ENCODE measurements at regions not wholly inside any gene's neighbourhood (a gene's known extent, or its start where the extent isn't known, plus 50 kb on each side); places are given as distances from the start of the nearest gene placed in this dataset.

DNA sequence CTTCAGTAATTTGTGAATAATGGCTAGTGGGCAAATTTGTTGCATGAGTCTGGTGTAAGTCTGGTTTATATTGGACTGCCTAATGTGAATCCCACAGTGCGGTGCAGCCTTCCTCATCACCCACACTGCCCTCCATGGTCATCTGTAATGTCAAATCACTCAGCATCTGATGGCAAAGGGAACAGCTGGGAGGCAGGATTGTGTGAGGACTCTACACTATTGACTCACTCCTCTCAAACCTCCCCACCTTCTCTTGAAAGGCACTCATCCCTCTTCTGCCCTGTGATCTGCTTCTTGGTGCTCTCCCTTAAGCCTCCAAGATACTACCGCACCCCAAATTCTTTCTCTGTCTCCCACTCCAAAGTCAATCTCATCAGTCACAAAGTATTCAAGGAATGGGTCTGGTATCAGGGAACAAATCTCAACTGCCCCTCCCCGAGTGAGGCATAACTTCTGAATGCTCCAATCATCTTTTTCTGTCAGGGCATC is 146.0 kb upstream of the BEND6 start:
- no peak for TF ChIP-seq CTCF (IDR thresholded peaks at IDR 0.05; ENCODE audit: insufficient read depth, low read length, poor library complexity, severe bottlenecking)
- no peak for TF ChIP-seq EZH2phosphoT487 (conservative IDR thresholded peaks at IDR 0.05; ENCODE audit: low read length)
